ENCODE measurements at regions not wholly inside any gene's neighbourhood (a gene's known extent, or its start where the extent isn't known, plus 50 kb on each side); places are given as distances from the start of the nearest gene placed in this dataset.

- DNase-seq (ENCODE audit: low spot score in 2 of 2) (no peak), ATAC-seq (replicated peaks; ENCODE audit: extremely low read depth, poor library complexity, severe bottlenecking) (no peak)
- Mint-ChIP-seq H3K9me3 (no peaks in the 10 kb centered on the region), H3K36me3 (ENCODE audit: insufficient read depth) (no peaks in the 10 kb centered on the region), H3K4me3 (no peak overlapping the region), H3K27me3 (peaks cover 42% of the 10 kb centered on the region), H3K27ac (ENCODE audit: low read depth) (no peak overlapping the region), H3K4me1 (no peaks in the 10 kb centered on the region)
Measured at GRCh38 chr1:212531796-212532195, 76.8 kb upstream of the ATF3 start.

- ATAC-seq (replicated peaks; ENCODE audit: extremely low read depth, poor library complexity, severe bottlenecking) (no peak), DNase-seq (ENCODE audit: low spot score in 2 of 2) (no peak)
- no peaks in the 10 kb centered on the region for H3K9me3 Mint-ChIP-seq
- peaks cover 2% of the 10 kb centered on the region for H3K36me3 Mint-ChIP-seq (ENCODE audit: insufficient read depth)
- H3K4me1 Mint-ChIP-seq: no peaks in the 10 kb centered on the region
- peaks cover 42% of the 10 kb centered on the region for H3K27me3 Mint-ChIP-seq
- no peak overlapping the region for H3K27ac Mint-ChIP-seq (ENCODE audit: low read depth)
- H3K4me3 Mint-ChIP-seq: no peak overlapping the region
Measured at GRCh38 chr1:212532469-212533147, 76.0 kb upstream of the ATF3 start.

- Mint-ChIP-seq H3K27ac (ENCODE audit: low read depth) (no peak overlapping the region), H3K4me1 (no peaks in the 10 kb centered on the region), H3K4me3 (no peak overlapping the region), H3K9me3 (no peaks in the 10 kb centered on the region), H3K36me3 (ENCODE audit: insufficient read depth) (peaks cover 2% of the 10 kb centered on the region), H3K27me3 (peaks cover 42% of the 10 kb centered on the region)
- DNase-seq (ENCODE audit: low spot score in 2 of 2): no peak
- ATAC-seq (replicated peaks; ENCODE audit: extremely low read depth, poor library complexity, severe bottlenecking): no peak
Measured at GRCh38 chr1:212533148-212533517, 75.4 kb upstream of the ATF3 start.

- no peaks in the 10 kb centered on the region for H3K4me1 Mint-ChIP-seq
- peaks cover 2% of the 10 kb centered on the region for H3K36me3 Mint-ChIP-seq (ENCODE audit: insufficient read depth)
- ATAC-seq (replicated peaks; ENCODE audit: extremely low read depth, poor library complexity, severe bottlenecking): no peak
Measured at GRCh38 chr1:212536586-212536985, 72.0 kb upstream of the ATF3 start.

GRCh38 chr1:212537610-212538009 is 71.0 kb upstream of the ATF3 start:
- no peaks in the 10 kb centered on the region for H3K9me3 Mint-ChIP-seq
- DNase-seq (ENCODE audit: low spot score in 2 of 2): no peak
- no peak overlapping the region for H3K4me3 Mint-ChIP-seq
- no peak for ATAC-seq (replicated peaks; ENCODE audit: extremely low read depth, poor library complexity, severe bottlenecking)
- H3K27ac Mint-ChIP-seq (ENCODE audit: low read depth): no peak overlapping the region
- H3K27me3 Mint-ChIP-seq: peaks cover 19% of the 10 kb centered on the region
- H3K36me3 Mint-ChIP-seq (ENCODE audit: insufficient read depth): peaks cover 2% of the 10 kb centered on the region
- no peaks in the 10 kb centered on the region for H3K4me1 Mint-ChIP-seq

More at GRCh38 chr1:212536586-212536985, 72.0 kb upstream of the ATF3 start:
- no peak for DNase-seq (ENCODE audit: low spot score in 2 of 2)
- Mint-ChIP-seq H3K4me3 (no peak overlapping the region), H3K27me3 (peaks cover 17% of the 10 kb centered on the region), H3K27ac (ENCODE audit: low read depth) (no peak overlapping the region), H3K9me3 (no peaks in the 10 kb centered on the region)

- H3K4me1 Mint-ChIP-seq: no peaks in the 10 kb centered on the region
- H3K4me3 Mint-ChIP-seq: no peak overlapping the region
- ATAC-seq (replicated peaks; ENCODE audit: extremely low read depth, poor library complexity, severe bottlenecking) (no peak), DNase-seq (ENCODE audit: low spot score in 2 of 2) (no peak)
- H3K9me3 Mint-ChIP-seq: no peaks in the 10 kb centered on the region
- H3K36me3 Mint-ChIP-seq (ENCODE audit: insufficient read depth): peaks cover 3% of the 10 kb centered on the region
- peaks cover 24% of the 10 kb centered on the region for H3K27me3 Mint-ChIP-seq
- no peak overlapping the region for H3K27ac Mint-ChIP-seq (ENCODE audit: low read depth)
Measured at GRCh38 chr1:212539737-212540430, 68.7 kb upstream of the ATF3 start.

- no peak overlapping the region for H3K27ac Mint-ChIP-seq (ENCODE audit: low read depth)
- no peaks in the 10 kb centered on the region for H3K9me3 Mint-ChIP-seq
- H3K36me3 Mint-ChIP-seq (ENCODE audit: insufficient read depth): peaks cover 1% of the 10 kb centered on the region
- H3K4me3 Mint-ChIP-seq: no peak overlapping the region
- DNase-seq (ENCODE audit: low spot score in 2 of 2): no peak
- no peaks in the 10 kb centered on the region for H3K4me1 Mint-ChIP-seq
- H3K27me3 Mint-ChIP-seq: peaks cover 9% of the 10 kb centered on the region
- ATAC-seq (replicated peaks; ENCODE audit: extremely low read depth, poor library complexity, severe bottlenecking): no peak
Measured at GRCh38 chr1:212542761-212543187, 65.8 kb upstream of the ATF3 start.

GRCh38 chr1:212544110-212544509 is 64.5 kb upstream of the ATF3 start:
- H3K27ac Mint-ChIP-seq (ENCODE audit: low read depth): no peak overlapping the region
- H3K4me3 Mint-ChIP-seq: no peak overlapping the region
- no peak for ATAC-seq (replicated peaks; ENCODE audit: extremely low read depth, poor library complexity, severe bottlenecking)
- H3K36me3 Mint-ChIP-seq (ENCODE audit: insufficient read depth): peaks cover 1% of the 10 kb centered on the region
- H3K9me3 Mint-ChIP-seq: no peaks in the 10 kb centered on the region
- peaks cover 16% of the 10 kb centered on the region for H3K27me3 Mint-ChIP-seq
- no peak for DNase-seq (ENCODE audit: low spot score in 2 of 2)
- H3K4me1 Mint-ChIP-seq: no peaks in the 10 kb centered on the region

GRCh38 chr1:212545941-212546635 is 62.5 kb upstream of the ATF3 start:
- Mint-ChIP-seq H3K36me3 (ENCODE audit: insufficient read depth) (peaks cover 1% of the 10 kb centered on the region), H3K9me3 (no peaks in the 10 kb centered on the region), H3K27ac (ENCODE audit: low read depth) (no peak overlapping the region), H3K4me3 (no peak overlapping the region), H3K27me3 (peaks cover 36% of the 10 kb centered on the region), H3K4me1 (no peaks in the 10 kb centered on the region)
- ATAC-seq (replicated peaks; ENCODE audit: extremely low read depth, poor library complexity, severe bottlenecking) (no peak), DNase-seq (ENCODE audit: low spot score in 2 of 2) (no peak)

- peaks cover 47% of the 10 kb centered on the region for H3K27me3 Mint-ChIP-seq
- H3K9me3 Mint-ChIP-seq: no peaks in the 10 kb centered on the region
- H3K4me1 Mint-ChIP-seq: no peaks in the 10 kb centered on the region
- no peak for DNase-seq (ENCODE audit: low spot score in 2 of 2)
- ATAC-seq (replicated peaks; ENCODE audit: extremely low read depth, poor library complexity, severe bottlenecking): no peak
- no peak overlapping the region for H3K4me3 Mint-ChIP-seq
- H3K36me3 Mint-ChIP-seq (ENCODE audit: insufficient read depth): peaks cover 2% of the 10 kb centered on the region
- no peak overlapping the region for H3K27ac Mint-ChIP-seq (ENCODE audit: low read depth)
Measured at GRCh38 chr1:212549503-212550017, 59.0 kb upstream of the ATF3 start.

GRCh38 chr1:212551929-212552328 is 56.6 kb upstream of the ATF3 start:
- peaks cover 2% of the 10 kb centered on the region for H3K36me3 Mint-ChIP-seq (ENCODE audit: insufficient read depth)
- no peak for DNase-seq (ENCODE audit: low spot score in 2 of 2)
- no peaks in the 10 kb centered on the region for H3K9me3 Mint-ChIP-seq
- H3K27me3 Mint-ChIP-seq: peaks cover 48% of the 10 kb centered on the region
- H3K4me3 Mint-ChIP-seq: no peak overlapping the region
- ATAC-seq (replicated peaks; ENCODE audit: extremely low read depth, poor library complexity, severe bottlenecking): no peak
- no peaks in the 10 kb centered on the region for H3K4me1 Mint-ChIP-seq
- no peak overlapping the region for H3K27ac Mint-ChIP-seq (ENCODE audit: low read depth)

GRCh38 chr1:212553676-212554075 is 54.9 kb upstream of the ATF3 start:
- H3K36me3 Mint-ChIP-seq (ENCODE audit: insufficient read depth): peaks cover 2% of the 10 kb centered on the region
- no peaks in the 10 kb centered on the region for H3K4me1 Mint-ChIP-seq
- no peak for DNase-seq (ENCODE audit: low spot score in 2 of 2)
- ATAC-seq (replicated peaks; ENCODE audit: extremely low read depth, poor library complexity, severe bottlenecking): no peak
- H3K27ac Mint-ChIP-seq (ENCODE audit: low read depth): no peak overlapping the region
- peaks cover 45% of the 10 kb centered on the region for H3K27me3 Mint-ChIP-seq
- H3K9me3 Mint-ChIP-seq: no peaks in the 10 kb centered on the region
- H3K4me3 Mint-ChIP-seq: no peak overlapping the region

GRCh38 chr1:212554401-212554800 is 54.2 kb upstream of the ATF3 start:
- H3K9me3 Mint-ChIP-seq: no peaks in the 10 kb centered on the region
- H3K36me3 Mint-ChIP-seq (ENCODE audit: insufficient read depth): peaks cover 2% of the 10 kb centered on the region
- no peak overlapping the region for H3K4me3 Mint-ChIP-seq
- DNase-seq (ENCODE audit: low spot score in 2 of 2) (no peak), ATAC-seq (replicated peaks; ENCODE audit: extremely low read depth, poor library complexity, severe bottlenecking) (no peak)
- H3K4me1 Mint-ChIP-seq: peaks cover 5% of the 10 kb centered on the region
- no peak overlapping the region for H3K27ac Mint-ChIP-seq (ENCODE audit: low read depth)
- H3K27me3 Mint-ChIP-seq: peaks cover 38% of the 10 kb centered on the region
